Neural crest cell (in vitro differentiated cells): ENCODE measurements at regions not wholly inside any gene's neighbourhood (a gene's known extent, or its start where the extent isn't known, plus 50 kb on each side); places are given as distances from the start of the nearest gene placed in this dataset.

Source experiments
- DNase-seq: peaks from one replicate; pipeline ENCODE4 v3.0.0; 2021; ENCODE audit warnings: low read depth, mixed read lengths, low spot score
- H3K27ac Mint-ChIP-seq: one replicate; pipeline ENCODE4 v1.8.0; 2021; ENCODE audit warnings: mild to moderate bottlenecking, mixed read lengths; ENCODE audit not compliant: unreplicated experiment
- H3K27me3 Mint-ChIP-seq: 2 replicates; pipeline ENCODE4 v1.8.0; 2021; ENCODE audit warnings: low read depth, mild to moderate bottlenecking, mixed read lengths
- H3K36me3 Mint-ChIP-seq: 2 replicates; pipeline ENCODE4 v1.8.0; 2021; ENCODE audit warnings: low read depth, mild to moderate bottlenecking, mixed read lengths
- H3K4me1 Mint-ChIP-seq: 2 replicates; pipeline ENCODE4 v1.8.0; 2021; ENCODE audit warnings: mixed read lengths
- H3K4me3 Mint-ChIP-seq: one replicate; pipeline ENCODE4 v1.8.0; 2021; ENCODE audit warnings: mild to moderate bottlenecking, mixed read lengths
- H3K9me3 Mint-ChIP-seq: 2 replicates; pipeline ENCODE4 v1.8.0; 2021; ENCODE audit warnings: mixed read lengths
- TF ChIP-seq, protein P1 (sequence below): fragments of 200-600 bp; sonication (generic); conservative IDR thresholded peaks from 2 replicates; pipeline ENCODE4 v1.5.0; 2021; ENCODE audit warnings: antibody characterized with exemption, mild to moderate bottlenecking

DNA sequence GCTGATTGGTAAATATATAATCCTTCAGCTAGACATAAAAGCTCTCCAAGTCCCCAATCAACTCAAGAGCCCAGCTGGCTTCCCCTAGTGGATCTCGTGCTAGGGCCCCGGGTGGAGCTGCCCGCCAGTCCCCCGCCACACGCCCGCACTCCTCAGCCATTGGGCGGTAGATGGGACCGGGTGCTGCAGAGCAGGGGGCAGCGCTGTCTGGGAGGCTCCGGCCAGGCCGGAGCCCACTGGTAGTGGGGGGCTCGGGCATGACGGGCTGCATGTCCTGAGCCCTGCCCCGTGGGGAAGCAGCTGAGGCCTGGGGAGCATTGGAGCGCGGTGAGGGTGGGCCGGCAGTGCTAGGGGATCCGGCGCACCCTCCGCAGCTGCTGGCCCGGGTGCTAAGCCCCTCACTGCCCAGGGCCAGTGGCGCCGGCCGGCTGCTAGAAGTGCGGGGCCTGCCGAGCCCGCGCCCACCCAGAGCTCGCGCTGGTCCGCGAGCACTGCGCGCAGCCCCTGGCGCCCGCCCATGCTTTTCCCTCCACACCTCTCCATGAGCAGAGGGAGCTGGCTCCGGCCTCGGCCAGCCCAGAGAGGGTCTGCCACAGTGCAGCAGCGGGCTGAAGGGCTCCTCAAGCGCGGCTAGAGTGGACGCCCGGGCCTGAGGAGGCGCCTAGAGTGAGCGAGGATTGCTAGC is 1680.6 kb upstream of the RAG2 start:
- no peaks in the 10 kb centered on the region for H3K36me3 Mint-ChIP-seq
- no peak overlapping the region for H3K27ac Mint-ChIP-seq
- peaks cover 3% of the 10 kb centered on the region for H3K9me3 Mint-ChIP-seq
- TF ChIP-seq, protein P1, sequence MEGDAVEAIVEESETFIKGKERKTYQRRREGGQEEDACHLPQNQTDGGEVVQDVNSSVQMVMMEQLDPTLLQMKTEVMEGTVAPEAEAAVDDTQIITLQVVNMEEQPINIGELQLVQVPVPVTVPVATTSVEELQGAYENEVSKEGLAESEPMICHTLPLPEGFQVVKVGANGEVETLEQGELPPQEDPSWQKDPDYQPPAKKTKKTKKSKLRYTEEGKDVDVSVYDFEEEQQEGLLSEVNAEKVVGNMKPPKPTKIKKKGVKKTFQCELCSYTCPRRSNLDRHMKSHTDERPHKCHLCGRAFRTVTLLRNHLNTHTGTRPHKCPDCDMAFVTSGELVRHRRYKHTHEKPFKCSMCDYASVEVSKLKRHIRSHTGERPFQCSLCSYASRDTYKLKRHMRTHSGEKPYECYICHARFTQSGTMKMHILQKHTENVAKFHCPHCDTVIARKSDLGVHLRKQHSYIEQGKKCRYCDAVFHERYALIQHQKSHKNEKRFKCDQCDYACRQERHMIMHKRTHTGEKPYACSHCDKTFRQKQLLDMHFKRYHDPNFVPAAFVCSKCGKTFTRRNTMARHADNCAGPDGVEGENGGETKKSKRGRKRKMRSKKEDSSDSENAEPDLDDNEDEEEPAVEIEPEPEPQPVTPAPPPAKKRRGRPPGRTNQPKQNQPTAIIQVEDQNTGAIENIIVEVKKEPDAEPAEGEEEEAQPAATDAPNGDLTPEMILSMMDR = no peak
- no peaks in the 10 kb centered on the region for H3K27me3 Mint-ChIP-seq
- H3K4me3 Mint-ChIP-seq = no peak overlapping the region
- DNase-seq = no peak
- H3K4me1 Mint-ChIP-seq = no peaks in the 10 kb centered on the region

DNA sequence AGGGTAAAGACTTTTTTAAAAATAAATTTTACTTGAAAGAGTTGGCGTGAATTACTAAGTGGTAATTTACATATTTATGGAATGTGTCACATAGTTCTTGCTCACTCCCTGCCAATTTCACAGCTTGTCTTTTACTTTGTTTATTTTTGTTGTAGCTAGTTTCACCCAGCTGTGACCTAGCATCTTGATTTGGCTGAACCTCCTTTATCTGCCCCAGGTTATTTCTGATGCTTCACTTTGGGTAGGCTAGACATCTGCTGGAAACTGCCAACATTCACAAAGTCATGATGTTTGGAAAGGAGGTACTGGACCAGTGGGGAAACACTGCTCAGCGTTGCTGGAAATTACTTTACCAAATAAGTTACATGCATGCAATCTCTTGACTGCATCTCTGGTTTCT is 1676.0 kb upstream of the RAG2 start:
- Mint-ChIP-seq H3K27me3 (no peaks in the 10 kb centered on the region), H3K9me3 (peaks cover 6% of the 10 kb centered on the region), H3K4me1 (peaks cover 6% of the 10 kb centered on the region), H3K36me3 (peaks cover 5% of the 10 kb centered on the region), H3K27ac (no peak overlapping the region), H3K4me3 (no peak overlapping the region)
- TF ChIP-seq, protein P1 = no peak
- no peak for DNase-seq

DNA sequence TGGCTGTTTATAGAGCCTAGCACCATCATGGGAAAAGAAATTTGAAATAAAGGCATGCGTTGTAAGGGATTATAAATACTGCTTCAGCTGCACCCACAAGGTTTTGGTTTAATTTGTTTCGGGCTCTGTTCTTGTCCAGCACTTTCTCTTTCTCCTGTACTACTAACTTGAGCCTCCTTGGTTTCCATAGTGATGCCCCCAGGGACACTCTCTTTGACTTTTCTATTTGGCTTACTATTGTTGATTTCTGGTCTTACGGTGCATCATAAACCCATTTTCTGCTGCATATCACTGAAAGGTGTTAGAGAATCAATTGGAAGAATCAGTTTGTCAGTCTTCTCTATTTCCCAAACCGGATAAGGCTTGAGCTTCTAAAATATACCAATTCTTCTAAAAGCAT is 1674.3 kb upstream of the RAG2 start:
- H3K36me3 Mint-ChIP-seq = peaks cover 5% of the 10 kb centered on the region
- H3K27ac Mint-ChIP-seq = no peak overlapping the region
- H3K9me3 Mint-ChIP-seq = peaks cover 6% of the 10 kb centered on the region
- peaks cover 6% of the 10 kb centered on the region for H3K4me1 Mint-ChIP-seq
- DNase-seq = no peak
- TF ChIP-seq, protein P1 = no peak
- H3K27me3 Mint-ChIP-seq = no peaks in the 10 kb centered on the region
- H3K4me3 Mint-ChIP-seq = no peak overlapping the region

DNA sequence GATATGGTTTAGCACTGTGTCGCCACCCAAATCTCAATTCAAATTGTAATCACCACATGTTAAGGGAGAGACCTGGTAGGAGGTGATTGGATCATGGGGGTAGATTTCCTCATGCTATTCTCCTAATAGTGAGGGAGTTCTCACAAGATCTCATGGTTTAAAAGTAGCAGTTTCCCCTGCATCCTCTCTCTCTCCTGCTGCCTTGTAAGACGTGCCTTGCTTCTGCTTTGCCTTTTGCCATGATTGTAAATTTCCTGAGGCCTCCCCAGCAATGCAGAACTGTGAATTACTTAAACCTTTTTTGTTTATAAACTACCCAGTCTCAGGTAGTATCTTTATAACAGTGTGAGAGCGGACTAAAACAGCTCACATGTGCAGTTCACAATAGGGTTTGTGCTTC is 1668.7 kb upstream of the RAG2 start:
- peaks cover 11% of the 10 kb centered on the region for H3K9me3 Mint-ChIP-seq
- TF ChIP-seq, protein P1 = no peak
- H3K4me1 Mint-ChIP-seq = peaks cover 10% of the 10 kb centered on the region
- peaks cover 5% of the 10 kb centered on the region for H3K36me3 Mint-ChIP-seq
- no peak for DNase-seq
- H3K4me3 Mint-ChIP-seq = no peak overlapping the region
- H3K27me3 Mint-ChIP-seq = no peaks in the 10 kb centered on the region
- H3K27ac Mint-ChIP-seq = no peak overlapping the region

DNA sequence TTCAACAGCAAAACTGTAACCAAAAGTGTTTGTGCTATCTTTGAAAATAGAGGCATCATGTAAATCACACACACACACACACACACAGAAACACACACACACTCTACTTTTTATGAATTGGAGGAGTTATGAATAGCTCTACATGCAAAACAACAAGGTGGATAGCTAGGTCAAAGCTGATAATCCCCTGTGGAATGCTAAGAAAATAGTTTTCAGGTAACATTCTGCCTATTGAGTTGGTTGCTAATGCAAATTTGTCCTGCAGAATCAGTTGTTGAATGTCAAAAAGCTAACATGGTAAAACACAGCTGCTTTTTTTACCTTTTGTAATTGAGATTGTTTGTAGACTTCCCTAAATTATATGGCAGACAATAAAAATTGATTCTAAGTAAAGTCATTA is 1658.4 kb upstream of the RAG2 start:
- no peaks in the 10 kb centered on the region for H3K27me3 Mint-ChIP-seq
- no peak overlapping the region for H3K4me3 Mint-ChIP-seq
- no peak overlapping the region for H3K27ac Mint-ChIP-seq
- peaks cover 6% of the 10 kb centered on the region for H3K9me3 Mint-ChIP-seq
- TF ChIP-seq, protein P1 = no peak
- no peaks in the 10 kb centered on the region for H3K36me3 Mint-ChIP-seq
- no peak for DNase-seq
- no peaks in the 10 kb centered on the region for H3K4me1 Mint-ChIP-seq
